NB4 (cell line): ENCODE measurements at regions not wholly inside any gene's neighbourhood (a gene's known extent, or its start where the extent isn't known, plus 50 kb on each side); places are given as distances from the start of the nearest gene placed in this dataset.

ENCODE experiments used
- MYC ChIP-seq: IDR thresholded peaks from 2 replicates; pipeline ENCODE4 v1.6.1; 2011; ENCODE audit warnings: low read depth, low read length
- POLR2A ChIP-seq: IDR thresholded peaks from 2 replicates; pipeline ENCODE4 v1.6.1; 2011; ENCODE audit warnings: mild to moderate bottlenecking; ENCODE audit not compliant: insufficient read length; ENCODE audit errors: extremely low read depth

- TF ChIP-seq POLR2A (no peak), MYC (no peak)
These were observed 133.2 kb downstream of the TMEM17 start for GRCh38 chr2:62372824-62373223.
